GM18502 (cell line): ENCODE measurements at regions not wholly inside any gene's neighbourhood (a gene's known extent, or its start where the extent isn't known, plus 50 kb on each side); places are given as distances from the start of the nearest gene placed in this dataset.
"Not testable (repeated sequence)": the region's sequence is repeated elsewhere in the genome, so short reads cannot be mapped to it uniquely, and the experiment has no call there.

Experiments
- ATAC-seq: cut with Tn5 transposase; IDR thresholded peaks from one replicate; pipeline ENCODE4 v1.9.1; 2021; ENCODE audit warnings: mild to moderate bottlenecking; ENCODE audit not compliant: unreplicated experiment, poor library complexity

DNA sequence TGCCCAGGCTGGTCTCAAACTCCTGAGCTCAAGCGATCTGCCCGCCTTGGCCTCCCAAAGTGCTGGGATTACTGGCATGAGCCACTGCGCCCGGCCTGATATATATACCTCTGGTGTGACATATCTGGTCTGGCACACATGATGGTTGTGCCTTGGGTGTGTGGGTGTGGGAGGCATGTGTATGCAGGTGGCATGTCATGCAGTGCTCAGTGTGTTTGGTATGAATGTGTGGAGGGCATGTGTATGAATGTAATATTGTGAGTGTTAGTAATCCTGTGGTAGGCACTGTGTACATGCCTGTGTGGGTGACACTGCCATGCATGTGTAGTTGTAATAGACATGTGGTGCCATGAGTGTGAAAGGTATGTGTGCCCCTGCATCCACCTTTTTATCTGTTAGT is 179.3 kb upstream of the GOT2 start:
- ATAC-seq = no peak

- no peak for ATAC-seq
Measured at GRCh38 chr16:58912571-58912970, 178.5 kb upstream of the GOT2 start.

DNA sequence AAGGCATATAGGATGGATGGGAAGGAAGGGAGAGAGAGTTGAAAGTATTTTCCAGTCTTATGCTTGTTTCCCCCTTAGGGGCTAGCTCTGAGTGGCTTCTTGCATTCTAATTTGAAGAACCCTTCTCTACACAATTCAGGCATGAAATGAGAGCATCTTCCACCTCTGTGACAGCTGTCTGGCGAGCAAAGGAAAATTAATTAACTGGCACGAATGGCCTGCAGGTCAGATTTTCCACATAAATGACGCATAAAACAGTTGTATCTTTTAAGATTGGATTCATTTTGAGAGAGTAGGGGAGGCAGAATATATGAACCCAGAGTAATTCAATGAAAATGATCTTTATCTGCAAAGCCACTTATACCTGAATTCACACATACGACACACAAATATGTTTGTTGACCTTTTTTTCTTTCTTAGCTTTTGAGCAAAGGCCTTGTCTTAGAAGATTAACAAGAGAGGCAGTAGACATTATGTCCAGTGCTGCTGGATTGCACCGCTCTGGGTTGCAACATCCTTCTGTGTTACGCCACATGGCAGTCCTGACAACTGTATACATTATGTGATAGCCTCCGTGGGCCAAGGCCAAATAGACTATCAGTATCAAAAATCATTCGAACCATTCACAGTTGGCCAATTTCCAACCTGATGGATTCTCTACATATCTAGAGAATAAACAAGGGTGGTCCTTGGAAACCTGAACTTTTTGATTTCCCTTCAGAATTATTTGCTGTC is 173.0 kb upstream of the GOT2 start:
- no peak for ATAC-seq

DNA sequence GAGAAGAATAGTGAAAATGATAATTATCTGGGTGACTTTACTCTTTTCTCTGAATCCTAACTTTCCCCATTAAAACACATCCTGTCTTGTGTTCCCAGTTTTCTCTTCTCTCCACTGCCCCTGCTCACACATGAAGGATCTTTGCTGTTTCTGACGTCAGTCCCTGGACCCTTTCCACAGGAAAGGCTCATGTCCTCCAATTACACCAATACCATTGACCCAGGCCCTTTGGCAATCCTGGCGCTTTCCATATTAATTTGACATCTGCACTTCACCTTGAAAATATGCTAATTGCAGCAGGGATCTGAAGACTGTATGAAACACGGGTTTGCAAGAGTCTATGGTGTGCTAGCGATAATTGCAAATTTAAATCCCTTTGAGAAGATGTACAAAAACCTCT is 170.2 kb upstream of the GOT2 start:
- ATAC-seq = no peak

DNA sequence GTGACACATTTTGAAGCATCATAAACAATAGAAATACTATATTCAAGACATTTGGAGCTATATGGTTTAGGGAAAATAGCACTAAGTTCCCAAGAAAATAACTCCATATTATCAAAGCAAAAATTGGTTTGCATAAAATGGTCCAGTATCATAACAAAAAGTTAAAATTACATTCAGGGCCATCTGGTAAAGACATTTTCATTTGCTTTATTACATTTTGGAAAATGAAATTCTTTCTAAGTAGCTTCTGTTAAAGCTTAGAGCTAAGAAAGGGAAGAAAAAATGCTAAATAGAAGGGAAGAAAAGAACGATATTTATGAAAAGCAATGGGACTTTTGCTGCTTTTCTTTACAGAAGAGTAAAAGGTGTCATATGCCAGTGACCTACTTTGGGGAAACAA is 155.4 kb upstream of the GOT2 start:
- no peak for ATAC-seq

DNA sequence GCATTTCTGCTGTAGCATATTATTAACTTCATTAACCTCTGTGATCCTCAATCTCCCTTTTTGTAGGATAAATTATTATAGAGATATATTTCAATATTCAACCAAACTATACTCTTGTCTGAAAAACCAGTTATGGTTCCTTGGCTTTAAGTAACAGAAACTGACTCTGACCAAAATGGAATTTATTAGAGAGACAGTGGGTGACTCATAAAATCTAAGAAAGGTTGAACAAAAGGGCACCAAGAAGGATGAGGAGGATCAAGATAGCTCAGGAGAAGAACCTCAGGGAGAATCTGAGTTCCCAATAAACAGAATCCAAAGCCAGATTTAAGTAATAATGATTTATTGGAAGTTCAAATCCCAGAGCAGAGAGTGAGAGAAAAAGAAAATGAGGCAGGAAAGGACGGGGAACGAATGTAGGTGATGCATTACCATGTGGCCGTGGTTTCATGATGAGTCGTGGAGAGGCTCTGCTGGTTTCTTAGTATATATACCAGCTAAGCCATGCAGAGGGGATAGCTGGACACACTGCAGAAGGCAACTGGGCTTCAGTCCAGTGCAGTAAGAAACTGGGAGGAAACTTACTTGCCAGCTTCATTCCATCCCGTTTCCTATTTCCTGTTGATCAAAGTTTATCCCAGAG is 151.5 kb upstream of the GOT2 start:
- peak; percentile 67 for ATAC-seq

- no peak for ATAC-seq
Measured at GRCh38 chr16:58884141-58884540, 150.0 kb upstream of the GOT2 start.

- ATAC-seq = no peak
Measured at GRCh38 chr16:58883131-58883530, 149.0 kb upstream of the GOT2 start.

DNA sequence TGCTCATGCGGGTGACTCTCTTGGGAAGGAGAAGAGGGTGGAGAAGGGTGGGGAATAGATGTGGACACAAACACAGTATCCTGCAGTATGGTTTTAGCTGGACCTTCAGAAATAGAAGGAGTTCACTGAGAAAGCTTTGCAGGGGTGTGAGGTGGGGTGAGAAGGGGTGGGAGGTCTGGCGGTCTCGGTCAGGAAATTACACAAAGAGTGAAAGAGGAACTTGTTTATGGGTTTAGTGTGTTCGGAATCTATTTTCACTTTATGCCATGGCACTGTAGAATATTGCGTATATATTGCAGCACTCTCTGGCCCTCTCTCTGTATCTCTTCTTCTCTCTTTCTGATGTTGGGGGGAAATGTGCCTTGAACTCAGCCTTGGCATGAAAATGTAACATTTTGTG is 148.2 kb upstream of the GOT2 start:
- peak; percentile 97 for ATAC-seq

DNA sequence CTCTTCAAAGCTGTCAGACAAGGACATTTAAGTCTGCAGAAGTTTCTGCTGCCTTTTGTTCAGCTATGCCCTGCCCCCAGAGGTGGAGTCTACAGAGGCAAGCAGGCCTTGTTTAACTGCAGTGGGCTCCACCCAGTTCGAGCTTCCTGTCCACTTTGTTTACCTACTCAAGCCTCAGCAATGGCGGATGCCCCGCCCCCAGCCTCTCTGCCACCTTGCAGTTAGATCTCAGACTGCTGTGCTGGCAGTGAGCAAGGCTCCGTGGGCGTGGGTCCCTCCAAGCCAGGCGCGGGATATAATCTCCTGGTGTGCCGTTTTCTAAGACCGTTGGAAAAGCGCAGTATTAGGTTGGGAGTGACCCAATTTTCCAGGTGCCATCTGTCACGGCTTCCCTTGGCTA is 144.5 kb upstream of the GOT2 start:
- not testable (repeated sequence) for ATAC-seq

DNA sequence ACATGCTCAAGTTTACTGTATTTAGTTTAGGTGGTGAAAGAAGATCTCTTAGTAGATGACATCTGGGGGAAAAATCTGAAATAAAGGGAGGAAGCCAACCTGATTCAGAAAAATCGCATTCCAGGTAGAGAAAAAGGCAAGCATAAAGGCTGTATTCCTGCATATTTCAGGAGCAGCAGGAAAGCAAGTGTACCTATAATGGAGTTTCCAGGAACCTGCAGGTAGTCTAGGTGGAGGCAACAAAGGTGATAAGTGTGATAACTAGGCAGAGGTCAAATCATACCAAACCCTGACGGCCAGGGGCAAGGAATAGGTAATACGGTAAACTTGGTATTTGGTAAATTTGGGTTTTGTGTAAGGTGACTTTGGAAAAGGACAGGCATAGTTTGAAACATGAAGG is 132.8 kb upstream of the GOT2 start:
- no peak for ATAC-seq

DNA sequence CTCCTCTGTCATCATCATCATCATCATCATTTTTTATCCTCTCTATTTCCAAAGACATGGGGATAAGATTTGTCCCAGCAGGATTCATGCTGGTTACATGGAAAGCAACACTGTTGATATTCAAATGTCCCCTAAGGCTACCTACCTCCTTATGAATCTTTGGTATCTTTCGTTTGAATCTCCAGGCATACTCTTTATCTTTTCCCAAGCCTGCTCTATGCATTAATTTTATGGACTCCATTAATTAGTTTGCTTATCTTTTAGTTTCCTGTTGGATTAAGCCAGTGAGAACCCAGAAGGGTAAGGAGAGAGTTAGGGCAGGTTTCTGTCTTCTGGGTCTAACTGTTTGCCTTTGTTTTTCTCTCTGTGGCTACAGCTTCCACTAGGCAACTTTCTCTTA is 129.6 kb upstream of the GOT2 start:
- ATAC-seq = no peak

DNA sequence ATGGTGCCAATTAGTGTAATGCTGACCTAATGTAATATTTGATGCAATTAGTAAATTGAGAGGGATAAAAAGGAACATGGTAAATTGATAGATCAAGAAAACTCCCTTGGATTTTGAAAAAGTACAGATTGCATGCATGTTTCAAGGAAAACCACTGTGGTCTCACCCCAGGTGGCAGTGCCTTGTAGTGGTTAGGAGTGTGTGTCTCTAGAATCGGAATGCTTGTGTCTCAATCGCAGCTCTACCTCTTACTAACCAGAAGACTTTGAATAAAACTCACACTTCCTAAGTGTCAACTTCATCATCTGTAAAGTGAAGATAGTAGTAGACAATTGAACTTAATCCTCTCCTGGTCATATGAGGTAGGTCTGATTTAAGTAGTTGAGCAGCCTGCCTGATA is 128.9 kb upstream of the GOT2 start:
- ATAC-seq = no peak

DNA sequence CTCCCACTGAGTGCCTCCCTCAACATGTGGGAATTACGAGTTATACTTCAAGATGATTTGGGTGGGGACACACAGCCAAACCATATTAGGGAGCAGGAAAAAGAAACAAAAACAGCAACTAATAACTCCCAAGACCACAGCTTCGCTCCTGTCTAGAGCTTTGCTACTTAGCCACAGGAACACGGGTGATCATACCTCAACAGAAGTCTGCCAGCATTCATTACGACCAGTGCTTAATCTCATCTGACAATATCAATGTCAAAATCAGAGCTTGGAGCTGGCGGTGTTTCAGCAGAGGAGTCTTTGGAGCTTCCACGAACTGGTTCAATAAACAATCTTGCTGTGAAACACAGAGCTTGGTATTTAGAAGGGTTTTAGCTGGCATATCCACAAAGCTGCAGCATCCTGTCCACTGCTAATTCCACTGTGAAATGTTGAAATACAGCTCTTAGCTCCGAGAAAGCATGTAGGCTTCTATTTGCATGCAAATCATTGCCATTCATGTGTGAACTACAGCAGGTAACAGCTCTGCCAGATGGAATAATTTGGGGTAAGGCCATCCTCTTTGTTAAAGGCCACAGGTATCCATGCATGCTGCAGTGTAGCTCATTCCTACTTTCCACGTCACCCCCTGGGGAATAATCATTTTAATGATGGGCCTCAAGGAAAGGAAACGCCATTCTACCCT is 128.4 kb upstream of the GOT2 start:
- no peak for ATAC-seq

- no peak for ATAC-seq
Measured at GRCh38 chr16:58859958-58860669, 126.0 kb upstream of the GOT2 start.

DNA sequence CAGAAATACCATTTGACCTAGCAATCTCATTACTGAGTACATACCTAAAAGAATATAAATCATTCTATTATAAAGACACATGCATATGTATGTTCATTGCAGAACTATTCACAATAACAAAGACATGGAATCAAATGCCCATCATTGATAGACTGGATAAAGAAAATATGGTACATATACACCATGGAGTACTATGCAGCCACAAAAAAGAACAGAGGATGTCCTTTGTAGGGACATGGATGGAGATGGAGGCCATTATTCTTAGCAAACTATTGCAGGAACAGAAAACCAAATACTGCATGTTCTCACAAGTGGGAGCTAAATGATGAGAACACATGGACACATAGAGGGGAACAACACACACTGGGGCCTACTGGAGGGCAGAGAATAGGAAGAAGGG is 124.5 kb upstream of the GOT2 start:
- ATAC-seq = not testable (repeated sequence)

GRCh38 chr16:58855291-58855863 is 121.3 kb upstream of the GOT2 start:
- no peak for ATAC-seq

GRCh38 chr16:58853854-58854791 is 120.0 kb upstream of the GOT2 start:
- peak; percentile 83 for ATAC-seq

DNA sequence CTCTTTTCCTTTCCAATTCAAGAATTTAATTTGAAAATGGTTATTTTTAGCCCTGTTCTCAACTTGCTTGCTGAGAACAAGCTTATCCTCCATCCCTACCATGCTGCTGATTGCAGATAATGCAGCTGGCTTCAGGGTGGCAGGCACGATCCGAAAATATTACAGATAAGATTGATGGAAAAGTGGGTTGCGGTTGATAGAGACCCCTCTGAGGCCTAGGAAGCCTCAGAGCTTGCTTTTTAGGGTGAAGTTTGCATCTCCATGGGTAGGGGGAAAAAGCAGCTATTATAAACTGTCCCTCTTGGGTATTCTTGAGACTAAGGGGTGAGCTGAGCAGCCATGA is 116.5 kb upstream of the GOT2 start:
- no peak for ATAC-seq
